Activated T-cell treated with anti-CD3 and anti-CD28 coated beads, Interleukin-2, amount 50 U/mL, for 24 hours (primary cell): ENCODE measurements at regions not wholly inside any gene's neighbourhood (a gene's known extent, or its start where the extent isn't known, plus 50 kb on each side); places are given as distances from the start of the nearest gene placed in this dataset.
"Not testable (repeated sequence)": the region's sequence is repeated elsewhere in the genome, so short reads cannot be mapped to it uniquely, and the experiment has no call there.

Source experiments
- DNase-seq: peaks from one replicate; pipeline ENCODE4 v3.0.0-alpha.2; 2020
- H3K27ac Mint-ChIP-seq: 2 replicates; pipeline ENCODE4 v1.8.0; 2020; ENCODE audit warnings: mild to moderate bottlenecking, mixed read lengths
- H3K27me3 Mint-ChIP-seq: 2 replicates; pipeline ENCODE4 v1.8.0; 2020; ENCODE audit warnings: mixed read lengths
- H3K36me3 Mint-ChIP-seq: 2 replicates; pipeline ENCODE4 v1.8.0; 2020; ENCODE audit warnings: low read depth, mixed read lengths
- H3K4me1 Mint-ChIP-seq: 2 replicates; pipeline ENCODE4 v1.8.0; 2020; ENCODE audit warnings: low read depth, mixed read lengths
- H3K4me3 Mint-ChIP-seq: 2 replicates; pipeline ENCODE4 v1.8.0; 2020; ENCODE audit warnings: mild to moderate bottlenecking, moderate library complexity, mixed read lengths
- H3K9me3 Mint-ChIP-seq: 2 replicates; pipeline ENCODE4 v1.8.0; 2020; ENCODE audit warnings: mixed read lengths

GRCh38 chr12:54105809-54106208, 52.2 kb downstream of the HOXC4 start:
- H3K9me3 Mint-ChIP-seq, H3K36me3 Mint-ChIP-seq, H3K27ac Mint-ChIP-seq, DNase-seq, H3K4me3 Mint-ChIP-seq, H3K4me1 Mint-ChIP-seq: not testable (repeated sequence)
- H3K27me3 Mint-ChIP-seq = peaks cover 78% of the 10 kb centered on the region

- H3K27me3 Mint-ChIP-seq = peaks cover 76% of the 10 kb centered on the region
- not testable (repeated sequence) for H3K4me1 Mint-ChIP-seq, H3K9me3 Mint-ChIP-seq, H3K36me3 Mint-ChIP-seq, DNase-seq, H3K4me3 Mint-ChIP-seq, H3K27ac Mint-ChIP-seq
Observed at GRCh38 chr12:54106252-54106651, 52.6 kb downstream of the HOXC4 start.

- H3K4me3 Mint-ChIP-seq, H3K27ac Mint-ChIP-seq, DNase-seq, H3K4me1 Mint-ChIP-seq, H3K9me3 Mint-ChIP-seq, H3K36me3 Mint-ChIP-seq: not testable (repeated sequence)
- peaks cover 75% of the 10 kb centered on the region for H3K27me3 Mint-ChIP-seq
Observed at GRCh38 chr12:54106803-54107579, 53.4 kb downstream of the HOXC4 start.

- H3K36me3 Mint-ChIP-seq, H3K4me1 Mint-ChIP-seq: not testable (repeated sequence)
Observed at GRCh38 chr12:54112336-54112735, 58.7 kb downstream of the HOXC4 start.

GRCh38 chr12:54116055-54116454, 62.4 kb downstream of the HOXC4 start:
- H3K4me3 Mint-ChIP-seq, H3K9me3 Mint-ChIP-seq, DNase-seq, H3K36me3 Mint-ChIP-seq, H3K4me1 Mint-ChIP-seq, H3K27ac Mint-ChIP-seq: not testable (repeated sequence)
- peaks cover 55% of the 10 kb centered on the region for H3K27me3 Mint-ChIP-seq

More at GRCh38 chr12:54112336-54112735, 58.7 kb downstream of the HOXC4 start:
- not testable (repeated sequence) for DNase-seq, H3K27ac Mint-ChIP-seq, H3K9me3 Mint-ChIP-seq, H3K4me3 Mint-ChIP-seq
- peaks cover 50% of the 10 kb centered on the region for H3K27me3 Mint-ChIP-seq

GRCh38 chr12:54117392-54117791, 63.8 kb downstream of the HOXC4 start:
- not testable (repeated sequence) for H3K27ac Mint-ChIP-seq
- H3K27me3 Mint-ChIP-seq = peaks cover 60% of the 10 kb centered on the region

GRCh38 chr12:54119082-54119481, 65.4 kb downstream of the HOXC4 start:
- H3K27me3 Mint-ChIP-seq = peaks cover 76% of the 10 kb centered on the region
- not testable (repeated sequence) for H3K4me3 Mint-ChIP-seq, H3K27ac Mint-ChIP-seq, DNase-seq, H3K9me3 Mint-ChIP-seq, H3K36me3 Mint-ChIP-seq, H3K4me1 Mint-ChIP-seq

More at GRCh38 chr12:54117392-54117791, 63.8 kb downstream of the HOXC4 start:
- H3K9me3 Mint-ChIP-seq, H3K4me3 Mint-ChIP-seq, H3K36me3 Mint-ChIP-seq, DNase-seq, H3K4me1 Mint-ChIP-seq: not testable (repeated sequence)

- Mint-ChIP-seq H3K27me3 (peaks cover 92% of the 10 kb centered on the region), H3K4me1 (peaks cover 11% of the 10 kb centered on the region)
- not testable (repeated sequence) for H3K4me3 Mint-ChIP-seq, H3K9me3 Mint-ChIP-seq, H3K27ac Mint-ChIP-seq, H3K36me3 Mint-ChIP-seq, DNase-seq
Observed at GRCh38 chr12:54123981-54124380, 64.8 kb downstream of the SMUG1 start.

GRCh38 chr12:54125708-54126028, 63.1 kb downstream of the SMUG1 start:
- not testable (repeated sequence) for H3K27ac Mint-ChIP-seq, H3K9me3 Mint-ChIP-seq, DNase-seq, H3K36me3 Mint-ChIP-seq
- Mint-ChIP-seq H3K4me3 (peak overlapping the region; percentile 25), H3K27me3 (peaks cover 96% of the 10 kb centered on the region), H3K4me1 (peaks cover 11% of the 10 kb centered on the region)

GRCh38 chr12:54126029-54126695, 62.6 kb downstream of the SMUG1 start:
- H3K4me3 Mint-ChIP-seq = peak overlapping the region; percentile 38
- H3K4me1 Mint-ChIP-seq = peaks cover 11% of the 10 kb centered on the region
- peaks cover 94% of the 10 kb centered on the region for H3K27me3 Mint-ChIP-seq
- H3K9me3 Mint-ChIP-seq = no peaks in the 10 kb centered on the region
- no peaks in the 10 kb centered on the region for H3K36me3 Mint-ChIP-seq
- peak; percentile 35 for DNase-seq
- H3K27ac Mint-ChIP-seq = no peak overlapping the region

GRCh38 chr12:54126696-54127537, 61.9 kb downstream of the SMUG1 start:
- Mint-ChIP-seq H3K4me1 (peaks cover 11% of the 10 kb centered on the region), H3K4me3 (peak overlapping the region; percentile 38), H3K27ac (no peak overlapping the region), H3K36me3 (no peaks in the 10 kb centered on the region), H3K9me3 (no peaks in the 10 kb centered on the region), H3K27me3 (peaks cover 92% of the 10 kb centered on the region)
- no peak for DNase-seq

- Mint-ChIP-seq H3K4me1 (peaks cover 11% of the 10 kb centered on the region), H3K36me3 (no peaks in the 10 kb centered on the region), H3K4me3 (no peak overlapping the region), H3K27ac (no peak overlapping the region), H3K27me3 (peaks cover 88% of the 10 kb centered on the region), H3K9me3 (no peaks in the 10 kb centered on the region)
- no peak for DNase-seq
Observed at GRCh38 chr12:54127538-54128259, 61.1 kb downstream of the SMUG1 start.

- no peak overlapping the region for H3K27ac Mint-ChIP-seq
- H3K36me3 Mint-ChIP-seq = no peaks in the 10 kb centered on the region
- H3K4me3 Mint-ChIP-seq = no peak overlapping the region
- peaks cover 11% of the 10 kb centered on the region for H3K4me1 Mint-ChIP-seq
- H3K27me3 Mint-ChIP-seq = peaks cover 87% of the 10 kb centered on the region
- H3K9me3 Mint-ChIP-seq = no peaks in the 10 kb centered on the region
- DNase-seq = no peak
Observed at GRCh38 chr12:54128416-54128815, 60.4 kb downstream of the SMUG1 start.
